ENCODE measurements at regions not wholly inside any gene's neighbourhood (a gene's known extent, or its start where the extent isn't known, plus 50 kb on each side); places are given as distances from the start of the nearest gene placed in this dataset.

DNA sequence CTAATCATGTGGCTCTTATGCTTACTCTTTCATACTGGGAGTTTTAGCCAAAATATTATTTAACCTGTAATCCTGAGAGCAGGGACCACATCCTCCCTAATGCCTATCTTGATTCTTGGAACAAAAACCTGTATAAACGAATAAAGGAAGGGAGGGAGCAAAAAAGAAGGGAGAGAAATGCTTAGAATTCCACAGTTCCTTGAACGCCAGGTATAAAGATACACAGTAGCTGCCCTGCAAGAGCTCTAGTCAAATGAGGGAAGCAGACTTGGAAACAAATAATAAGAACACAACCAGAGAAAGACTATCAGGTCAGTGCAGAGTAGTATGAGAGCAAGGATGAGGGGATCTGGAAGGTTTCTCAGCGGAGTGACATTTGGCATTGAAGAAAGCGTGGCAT is 116.3 kb downstream of the SLC30A10 start:
- Histone ChIP-seq H3K27me3 (replicated peaks in 1 of 2; ENCODE audit: control insufficient read depth in 2 of 2, insufficient read depth in 2 of 2, low read length in 1 of 2) (peaks cover 0 to 4% of the 10 kb centered on the region in 2 experiments; a peak in 2 of 4 replicates), H2AFZ (ENCODE audit: control insufficient read depth, low read depth, low read length) (no peak overlapping the region), H3K9me3 (replicated peaks; ENCODE audit: control insufficient read depth, insufficient read depth, low read length) (no peaks in the 10 kb centered on the region), H3K9ac (ENCODE audit: control insufficient read depth, insufficient read depth, low read length) (no peak overlapping the region), H4K20me1 (ENCODE audit: control insufficient read depth, insufficient read depth) (no peaks in the 10 kb centered on the region), H3K36me3 (ENCODE audit: control insufficient read depth in 2 of 2, insufficient read depth in 2 of 2, low read length in 1 of 2) (no peaks in the 10 kb centered on the region), H3K4me2 (ENCODE audit: control insufficient read depth, insufficient read depth) (no peak overlapping the region), H3K79me2 (ENCODE audit: control insufficient read depth, insufficient read depth, low read length) (no peaks in the 10 kb centered on the region), H3K4me1 (ENCODE audit: control insufficient read depth, insufficient read depth, low read length) (no peaks in the 10 kb centered on the region), H3K27ac (ENCODE audit: control insufficient read depth, insufficient read depth) (no peak overlapping the region), H3K4me3 (no peak overlapping the region)
- FAIRE-seq = no peak
- ATAC-seq = no peak
- POLR2A ChIA-PET = no interaction called here
- SMC1A ChIA-PET (ENCODE audit: uncharacterized antibody, unreplicated experiment) = interaction anchor here (1.6 kb wide), 1 partner anchor 143 kb away, joined by 4 read pairs; no protein-coding TSS in a partner anchor
- in situ Hi-C loops (cut with MboI) = loop anchor here (10.0 kb wide), 1 partner anchor 1467 kb away; the partner anchor contains the start of gene TGFB2
- RAD21 ChIA-PET (ENCODE audit: unreplicated experiment) = interaction anchor here (1.0 kb wide), 1 partner anchor 140 kb away, joined by 3 read pairs; no protein-coding TSS in a partner anchor
- no TSS peak for BruUV-seq (replicated peaks)
- 0% methylated on average over 4 of the region's 4 CpGs for WGBS (ENCODE audit: insufficient coverage, insufficient replicate concordance, low lambda C conversion rate, missing lambda C conversion rate)
- CTCF ChIA-PET = interaction anchor here (0.5 to 1.8 kb wide), 11 partner anchors 11 to 1482 kb away, joined by 3 to 10 read pairs (median 4); no protein-coding TSS in a partner anchor
- TF ChIP-seq SIX5 (IDR thresholded peaks at IDR 0.05; ENCODE audit: low read depth, low read length, severe bottlenecking) (no peak), ETV6 (conservative IDR thresholded peaks at IDR 0.05 in 1 of 2, IDR thresholded peaks at IDR 0.05 in 1 of 2; ENCODE audit: borderline replicate concordance in 1 of 2, low read depth in 1 of 2) (no peak), RBBP5 (conservative IDR thresholded peaks at IDR 0.05) (no peak)
- TF ChIP-seq, protein P1, sequence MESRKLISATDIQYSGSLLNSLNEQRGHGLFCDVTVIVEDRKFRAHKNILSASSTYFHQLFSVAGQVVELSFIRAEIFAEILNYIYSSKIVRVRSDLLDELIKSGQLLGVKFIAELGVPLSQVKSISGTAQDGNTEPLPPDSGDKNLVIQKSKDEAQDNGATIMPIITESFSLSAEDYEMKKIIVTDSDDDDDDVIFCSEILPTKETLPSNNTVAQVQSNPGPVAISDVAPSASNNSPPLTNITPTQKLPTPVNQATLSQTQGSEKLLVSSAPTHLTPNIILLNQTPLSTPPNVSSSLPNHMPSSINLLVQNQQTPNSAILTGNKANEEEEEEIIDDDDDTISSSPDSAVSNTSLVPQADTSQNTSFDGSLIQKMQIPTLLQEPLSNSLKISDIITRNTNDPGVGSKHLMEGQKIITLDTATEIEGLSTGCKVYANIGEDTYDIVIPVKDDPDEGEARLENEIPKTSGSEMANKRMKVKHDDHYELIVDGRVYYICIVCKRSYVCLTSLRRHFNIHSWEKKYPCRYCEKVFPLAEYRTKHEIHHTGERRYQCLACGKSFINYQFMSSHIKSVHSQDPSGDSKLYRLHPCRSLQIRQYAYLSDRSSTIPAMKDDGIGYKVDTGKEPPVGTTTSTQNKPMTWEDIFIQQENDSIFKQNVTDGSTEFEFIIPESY (IDR thresholded peaks at IDR 0.05) = no peak
- intact Hi-C loops (cut with micrococcal nuclease; ENCODE audit: unreplicated experiment) = loop anchor here (1.0 to 5.0 kb wide), 6 partner anchors 150 to 1553 kb away; no protein-coding TSS in a partner anchor
- no peak for DNase-seq (ENCODE audit: low read depth, low spot score)

DNA sequence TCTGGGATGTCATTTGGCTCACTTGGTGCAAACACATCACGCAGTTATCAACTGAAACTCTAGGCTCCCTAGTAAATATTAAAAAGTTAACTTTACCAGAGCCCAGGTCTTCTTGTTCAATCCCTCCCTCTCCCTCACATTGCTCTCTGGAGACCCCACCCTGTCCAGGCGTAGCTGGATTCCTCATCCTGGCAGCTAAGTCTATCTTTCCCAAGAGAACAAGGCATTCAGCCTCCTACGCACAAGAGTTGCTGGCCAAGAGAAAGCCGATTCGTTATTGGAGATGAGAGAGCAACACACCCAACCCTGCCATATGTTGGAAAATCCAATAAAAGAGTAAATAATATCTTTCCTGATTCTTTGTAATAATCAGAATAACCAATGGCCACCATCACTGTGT is 117.9 kb downstream of the SLC30A10 start:
- Histone ChIP-seq H2AFZ (ENCODE audit: control insufficient read depth, low read depth, low read length) (no peak overlapping the region), H4K20me1 (ENCODE audit: control insufficient read depth, insufficient read depth) (no peaks in the 10 kb centered on the region), H3K9ac (ENCODE audit: control insufficient read depth, insufficient read depth, low read length) (no peak overlapping the region), H3K79me2 (ENCODE audit: control insufficient read depth, insufficient read depth, low read length) (no peaks in the 10 kb centered on the region), H3K27ac (ENCODE audit: control insufficient read depth, insufficient read depth) (no peak overlapping the region), H3K9me3 (replicated peaks; ENCODE audit: control insufficient read depth, insufficient read depth, low read length) (no peaks in the 10 kb centered on the region), H3K4me2 (ENCODE audit: control insufficient read depth, insufficient read depth) (no peak overlapping the region), H3K36me3 (ENCODE audit: control insufficient read depth in 2 of 2, insufficient read depth in 2 of 2, low read length in 1 of 2) (no peaks in the 10 kb centered on the region), H3K4me3 (no peak overlapping the region), H3K27me3 (replicated peaks in 1 of 2; ENCODE audit: control insufficient read depth in 2 of 2, insufficient read depth in 2 of 2, low read length in 1 of 2) (peaks cover 0 to 2% of the 10 kb centered on the region in 2 experiments; a peak in 2 of 4 replicates), H3K4me1 (ENCODE audit: control insufficient read depth, insufficient read depth, low read length) (no peaks in the 10 kb centered on the region)
- FAIRE-seq = no peak
- WGBS (ENCODE audit: insufficient coverage, insufficient replicate concordance, low lambda C conversion rate, missing lambda C conversion rate) = 52% methylated on average over 5 of the region's 5 CpGs
- no peak for DNase-seq (ENCODE audit: low read depth, low spot score)
- in situ Hi-C loops (cut with MboI) = loop anchor here (10.0 kb wide), 1 partner anchor 1466 kb away; the partner anchor contains the start of gene TGFB2
- BruUV-seq (replicated peaks) = no TSS peak
- no peak for ATAC-seq
- intact Hi-C loops (cut with micrococcal nuclease; ENCODE audit: unreplicated experiment) = loop anchor here (5.0 kb wide), 2 partner anchors 148 to 233 kb away; no protein-coding TSS in a partner anchor
- CTCF ChIA-PET = no interaction called here
- SMC1A ChIA-PET (ENCODE audit: uncharacterized antibody, unreplicated experiment) = no interaction called here
- RAD21 ChIA-PET (ENCODE audit: unreplicated experiment) = no interaction called here
- POLR2A ChIA-PET = no interaction called here
- TF ChIP-seq TAF1 (IDR thresholded peaks at IDR 0.05; ENCODE audit: borderline replicate concordance, low read depth, low read length) (no peak), CREM (IDR thresholded peaks at IDR 0.05; ENCODE audit: low read depth) (no peak), HCFC1 (IDR thresholded peaks at IDR 0.05; ENCODE audit: low read length) (no peak), HDAC2 (IDR thresholded peaks at IDR 0.05) (no peak), RELA (IDR thresholded peaks at IDR 0.05; ENCODE audit: borderline replicate concordance, partially characterized antibody) (no peak), SMAD5 (IDR thresholded peaks at IDR 0.05; ENCODE audit: low read depth) (no peak), POLR2AphosphoS5 (IDR thresholded peaks at IDR 0.05; ENCODE audit: low read length) (no peak), TBL1XR1 (IDR thresholded peaks at IDR 0.05; ENCODE audit: low read depth, low read length) (no peak)
- TF ChIP-seq, protein P2, sequence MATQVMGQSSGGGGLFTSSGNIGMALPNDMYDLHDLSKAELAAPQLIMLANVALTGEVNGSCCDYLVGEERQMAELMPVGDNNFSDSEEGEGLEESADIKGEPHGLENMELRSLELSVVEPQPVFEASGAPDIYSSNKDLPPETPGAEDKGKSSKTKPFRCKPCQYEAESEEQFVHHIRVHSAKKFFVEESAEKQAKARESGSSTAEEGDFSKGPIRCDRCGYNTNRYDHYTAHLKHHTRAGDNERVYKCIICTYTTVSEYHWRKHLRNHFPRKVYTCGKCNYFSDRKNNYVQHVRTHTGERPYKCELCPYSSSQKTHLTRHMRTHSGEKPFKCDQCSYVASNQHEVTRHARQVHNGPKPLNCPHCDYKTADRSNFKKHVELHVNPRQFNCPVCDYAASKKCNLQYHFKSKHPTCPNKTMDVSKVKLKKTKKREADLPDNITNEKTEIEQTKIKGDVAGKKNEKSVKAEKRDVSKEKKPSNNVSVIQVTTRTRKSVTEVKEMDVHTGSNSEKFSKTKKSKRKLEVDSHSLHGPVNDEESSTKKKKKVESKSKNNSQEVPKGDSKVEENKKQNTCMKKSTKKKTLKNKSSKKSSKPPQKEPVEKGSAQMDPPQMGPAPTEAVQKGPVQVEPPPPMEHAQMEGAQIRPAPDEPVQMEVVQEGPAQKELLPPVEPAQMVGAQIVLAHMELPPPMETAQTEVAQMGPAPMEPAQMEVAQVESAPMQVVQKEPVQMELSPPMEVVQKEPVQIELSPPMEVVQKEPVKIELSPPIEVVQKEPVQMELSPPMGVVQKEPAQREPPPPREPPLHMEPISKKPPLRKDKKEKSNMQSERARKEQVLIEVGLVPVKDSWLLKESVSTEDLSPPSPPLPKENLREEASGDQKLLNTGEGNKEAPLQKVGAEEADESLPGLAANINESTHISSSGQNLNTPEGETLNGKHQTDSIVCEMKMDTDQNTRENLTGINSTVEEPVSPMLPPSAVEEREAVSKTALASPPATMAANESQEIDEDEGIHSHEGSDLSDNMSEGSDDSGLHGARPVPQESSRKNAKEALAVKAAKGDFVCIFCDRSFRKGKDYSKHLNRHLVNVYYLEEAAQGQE (IDR thresholded peaks at IDR 0.05; ENCODE audit: low read depth, low read length) = no peak

All from GM12878 (cell line).